Tibial nerve (tissue), 4 donors: ENCODE measurements at regions not wholly inside any gene's neighbourhood (a gene's known extent, or its start where the extent isn't known, plus 50 kb on each side); places are given as distances from the start of the nearest gene placed in this dataset.

Experiments used
- DNase-seq, 2 donors: peaks; one replicate each; pipeline ENCODE4 v3.0.0-alpha.2; 2019; ENCODE audit warnings: low spot score in 2 of 2
- H3K27ac ChIP-seq, 4 donors: fragments of 200-600 bp; sonication (generic) in 3 of 4; one replicate each; pipeline ENCODE4 v1.5.1; 2017 to 2019; ENCODE audit warnings: mild to moderate bottlenecking in 1 of 4
- H3K27me3 ChIP-seq, 2 donors: fragments of 200-600 bp; sonication (generic) in 1 of 2; one replicate each; pipeline versions ENCODE4 v1.5.1 to v1.6.0; 2017 to 2019
- H3K36me3 ChIP-seq, 3 donors: fragments of 200-600 bp; sonication (generic); one replicate each; pipeline ENCODE4 v1.5.1; 2018 to 2019
- H3K4me1 ChIP-seq, 4 donors: fragments of 200-600 bp; sonication (generic) in 3 of 4; one replicate each; pipeline ENCODE4 v1.5.1; 2017 to 2019
- H3K4me3 ChIP-seq, 4 donors: fragments of 200-600 bp; sonication (generic) in 3 of 4; one replicate each; pipeline ENCODE4 v1.5.1; 2017 to 2019; ENCODE audit warnings: mild to moderate bottlenecking in 1 of 4, moderate library complexity in 1 of 4
- H3K9me3 ChIP-seq, 4 donors: fragments of 200-600 bp; sonication (generic) in 3 of 4; one replicate each; pipeline ENCODE4 v1.5.1; 2017 to 2019
- EP300 ChIP-seq, 2 donors: sonication (generic); formaldehyde crosslinking; IDR thresholded peaks; one replicate each; pipeline ENCODE4 v1.6.1; 2017; ENCODE audit warnings: antibody characterized with exemption in 2 of 2, mild to moderate bottlenecking in 1 of 2
- POLR2A ChIP-seq, 2 donors: fragments of 450-650 bp; IDR thresholded peaks; one replicate each; pipeline ENCODE4 v1.6.1; 2017; ENCODE audit warnings: antibody characterized with exemption in 2 of 2, mild to moderate bottlenecking in 2 of 2, moderate library complexity in 2 of 2
- WGBS, 2 donors: methylation state at CpG; one replicate each; pipeline ENCODE4 v1.1.5; 2018; 5-methylcytosine and 5-hydroxymethylcytosine counted together
- TF ChIP-seq, protein P1 (sequence below), 5 experiments: fragments of 200-600 bp in 3 of 5; fragments of 450-650 bp in 2 of 5; sonication (generic) in 3 of 5; IDR thresholded peaks; one replicate each; pipeline ENCODE4 v1.5.1; 2016 to 2019; ENCODE audit warnings: antibody characterized with exemption in 5 of 5, mild to moderate bottlenecking in 3 of 5, moderate library complexity in 2 of 5

DNA sequence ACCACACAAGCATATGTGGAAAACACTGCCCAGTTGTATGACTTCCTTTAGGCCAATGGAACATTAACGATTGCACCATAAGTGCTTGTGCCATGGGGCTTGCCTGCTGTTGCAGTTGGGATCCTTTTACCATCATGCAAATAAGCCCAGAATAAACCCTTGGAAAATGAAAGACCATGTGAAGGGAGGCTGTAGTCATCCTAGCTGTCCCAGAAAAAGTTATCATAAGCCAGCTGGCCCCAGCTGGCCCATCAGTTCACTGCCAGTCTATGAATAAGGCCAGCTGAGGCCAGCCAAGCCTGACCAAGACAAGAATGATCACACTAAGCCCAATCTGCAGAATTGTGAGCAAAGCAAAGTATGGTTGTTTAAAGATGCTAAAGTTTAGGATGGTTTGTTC lies 253.9 kb upstream of the ARHGAP20 start:
- Histone ChIP-seq H3K4me3 (no peak overlapping the region), H3K36me3 (no peaks in the 10 kb centered on the region), H3K4me1 (no peaks in the 10 kb centered on the region), H3K27me3 (no peaks in the 10 kb centered on the region), H3K9me3 (no peaks in the 10 kb centered on the region), H3K27ac (no peak overlapping the region)
- no peak for DNase-seq
- 79 to 100% methylated on average over 1 of the region's 1 CpG for WGBS, 2 donors
- no peak for TF ChIP-seq EP300 (IDR thresholded peaks at IDR 0.05)
- TF ChIP-seq POLR2A (IDR thresholded peaks at IDR 0.05) = no peak
- TF ChIP-seq, protein P1, sequence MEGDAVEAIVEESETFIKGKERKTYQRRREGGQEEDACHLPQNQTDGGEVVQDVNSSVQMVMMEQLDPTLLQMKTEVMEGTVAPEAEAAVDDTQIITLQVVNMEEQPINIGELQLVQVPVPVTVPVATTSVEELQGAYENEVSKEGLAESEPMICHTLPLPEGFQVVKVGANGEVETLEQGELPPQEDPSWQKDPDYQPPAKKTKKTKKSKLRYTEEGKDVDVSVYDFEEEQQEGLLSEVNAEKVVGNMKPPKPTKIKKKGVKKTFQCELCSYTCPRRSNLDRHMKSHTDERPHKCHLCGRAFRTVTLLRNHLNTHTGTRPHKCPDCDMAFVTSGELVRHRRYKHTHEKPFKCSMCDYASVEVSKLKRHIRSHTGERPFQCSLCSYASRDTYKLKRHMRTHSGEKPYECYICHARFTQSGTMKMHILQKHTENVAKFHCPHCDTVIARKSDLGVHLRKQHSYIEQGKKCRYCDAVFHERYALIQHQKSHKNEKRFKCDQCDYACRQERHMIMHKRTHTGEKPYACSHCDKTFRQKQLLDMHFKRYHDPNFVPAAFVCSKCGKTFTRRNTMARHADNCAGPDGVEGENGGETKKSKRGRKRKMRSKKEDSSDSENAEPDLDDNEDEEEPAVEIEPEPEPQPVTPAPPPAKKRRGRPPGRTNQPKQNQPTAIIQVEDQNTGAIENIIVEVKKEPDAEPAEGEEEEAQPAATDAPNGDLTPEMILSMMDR (IDR thresholded peaks at IDR 0.05) = no peak

DNA sequence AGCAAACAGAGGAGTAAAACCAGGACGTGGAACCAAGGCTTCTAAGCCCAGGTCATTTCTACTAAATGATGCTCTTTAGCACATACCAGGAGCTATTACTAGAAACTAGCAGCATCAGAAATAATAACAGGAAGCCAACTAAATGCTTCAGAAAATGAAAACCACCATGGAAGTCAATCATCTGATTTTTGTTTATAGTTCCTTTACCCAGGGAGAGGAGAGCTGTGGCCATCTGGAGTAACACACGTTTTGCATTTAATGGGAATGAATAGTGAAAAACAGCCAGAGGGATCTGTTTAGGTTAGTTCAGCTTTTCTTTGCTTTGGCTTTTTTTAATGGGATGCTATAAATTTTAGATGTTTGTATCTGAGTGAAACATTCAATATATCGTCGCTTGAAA lies 250.7 kb upstream of the ARHGAP20 start:
- 51 to 59% methylated on average over 4 of the region's 4 CpGs for WGBS, 2 donors
- Histone ChIP-seq H3K27me3 (no peaks in the 10 kb centered on the region), H3K9me3 (no peaks in the 10 kb centered on the region), H3K27ac (no peak overlapping the region), H3K4me3 (no peak overlapping the region), H3K4me1 (no peaks in the 10 kb centered on the region), H3K36me3 (no peaks in the 10 kb centered on the region)
- no peak for DNase-seq
- TF ChIP-seq POLR2A (IDR thresholded peaks at IDR 0.05) (no peak), EP300 (IDR thresholded peaks at IDR 0.05) (no peak)
- TF ChIP-seq, protein P1 (IDR thresholded peaks at IDR 0.05) = no peak

DNA sequence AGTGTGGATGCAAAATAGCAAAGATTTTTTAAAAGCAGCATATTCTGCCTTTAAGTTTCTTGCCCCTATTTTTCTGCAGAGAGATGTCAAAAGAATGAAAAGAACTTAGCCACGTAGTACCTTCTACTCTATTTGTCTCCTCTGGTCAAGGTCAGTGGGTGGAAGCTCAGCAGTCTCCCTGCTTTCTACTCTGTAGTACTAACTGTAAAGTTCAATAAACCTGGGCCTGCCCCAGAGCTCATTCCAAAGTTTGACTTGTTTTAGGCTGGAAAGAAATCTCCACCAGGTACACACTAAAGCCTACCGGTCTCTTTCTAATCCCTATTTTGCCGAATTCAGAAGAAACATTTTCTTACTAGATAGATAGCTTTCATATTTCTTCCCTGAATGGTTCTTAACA lies 247.9 kb upstream of the ARHGAP20 start:
- 81 to 91% methylated on average over 3 of the region's 3 CpGs for WGBS, 2 donors
- H3K27ac ChIP-seq = no peak overlapping the region

DNA sequence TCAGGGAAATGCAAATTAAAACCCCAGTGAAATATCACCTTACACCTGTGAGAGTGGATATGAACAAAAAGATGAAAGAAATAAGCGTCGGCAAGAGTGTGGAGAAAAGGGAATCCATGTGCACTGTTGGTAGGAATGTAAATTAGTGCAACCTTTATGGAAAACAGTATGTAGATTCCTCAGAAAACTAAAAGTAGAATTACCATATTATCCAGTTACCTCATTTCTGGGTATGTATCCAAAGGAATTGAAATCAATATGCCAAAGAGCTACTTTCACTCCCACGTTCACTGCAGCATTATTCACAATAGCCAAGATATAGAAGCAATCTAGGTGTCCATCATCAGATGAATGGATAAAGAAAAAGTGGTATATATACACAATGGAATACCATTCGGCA lies 246.0 kb upstream of the ARHGAP20 start:
- WGBS, 2 donors = 91 to 92% methylated on average over 4 of the region's 4 CpGs

More for the DNA sequence above, 247.9 kb upstream of the ARHGAP20 start:
- H3K9me3 ChIP-seq = no peaks in the 10 kb centered on the region
- no peaks in the 10 kb centered on the region for H3K36me3 ChIP-seq
- H3K27me3 ChIP-seq = no peaks in the 10 kb centered on the region
- no peak for DNase-seq
- H3K4me1 ChIP-seq = no peaks in the 10 kb centered on the region
- no peak overlapping the region for H3K4me3 ChIP-seq
- no peak for TF ChIP-seq POLR2A (IDR thresholded peaks at IDR 0.05)
- TF ChIP-seq, protein P1 (IDR thresholded peaks at IDR 0.05) = no peak
- TF ChIP-seq EP300 (IDR thresholded peaks at IDR 0.05) = no peak

DNA sequence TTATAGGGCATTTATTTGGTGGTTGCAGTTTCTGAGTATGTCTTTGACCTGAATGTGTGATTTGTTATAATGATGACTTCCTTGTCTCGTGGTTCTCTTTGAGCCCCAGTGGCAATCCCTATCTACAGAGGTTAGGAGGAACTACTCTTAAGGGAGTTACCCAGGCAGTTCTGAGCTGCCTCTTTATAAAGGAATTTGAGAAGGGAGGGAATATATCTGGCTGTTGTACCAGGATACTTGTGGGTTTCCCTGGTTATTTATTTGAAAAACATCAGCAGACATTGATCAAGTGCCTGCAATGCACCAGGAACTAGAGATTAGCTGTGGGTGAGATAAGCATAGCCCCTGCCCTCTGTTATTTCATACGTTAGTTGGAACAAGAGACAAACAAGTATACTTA lies 243.5 kb upstream of the ARHGAP20 start:
- H3K27ac ChIP-seq = no peak overlapping the region
- no peaks in the 10 kb centered on the region for H3K9me3 ChIP-seq
- H3K27me3 ChIP-seq = no peaks in the 10 kb centered on the region
- H3K36me3 ChIP-seq = no peaks in the 10 kb centered on the region
- TF ChIP-seq POLR2A (IDR thresholded peaks at IDR 0.05) = no peak
- TF ChIP-seq EP300 (IDR thresholded peaks at IDR 0.05) = no peak
- TF ChIP-seq, protein P1 (IDR thresholded peaks at IDR 0.05) = no peak
- DNase-seq = no peak
- H3K4me1 ChIP-seq = no peaks in the 10 kb centered on the region
- H3K4me3 ChIP-seq = no peak overlapping the region
- whole genome bisulfite sequencing, 2 donors = 68 to 84% methylated on average over 2 of the region's 2 CpGs

More for the DNA sequence above, 246.0 kb upstream of the ARHGAP20 start:
- Histone ChIP-seq H3K27me3 (no peaks in the 10 kb centered on the region), H3K4me1 (no peaks in the 10 kb centered on the region), H3K9me3 (no peaks in the 10 kb centered on the region), H3K36me3 (no peaks in the 10 kb centered on the region), H3K27ac (no peak overlapping the region), H3K4me3 (no peak overlapping the region)
- DNase-seq = no peak
- no peak for TF ChIP-seq EP300 (IDR thresholded peaks at IDR 0.05)
- TF ChIP-seq, protein P1 (IDR thresholded peaks at IDR 0.05) = no peak
- no peak for TF ChIP-seq POLR2A (IDR thresholded peaks at IDR 0.05)
